ENCODE measurements at regions not wholly inside any gene's neighbourhood (a gene's known extent, or its start where the extent isn't known, plus 50 kb on each side); places are given as distances from the start of the nearest gene placed in this dataset.

DNA sequence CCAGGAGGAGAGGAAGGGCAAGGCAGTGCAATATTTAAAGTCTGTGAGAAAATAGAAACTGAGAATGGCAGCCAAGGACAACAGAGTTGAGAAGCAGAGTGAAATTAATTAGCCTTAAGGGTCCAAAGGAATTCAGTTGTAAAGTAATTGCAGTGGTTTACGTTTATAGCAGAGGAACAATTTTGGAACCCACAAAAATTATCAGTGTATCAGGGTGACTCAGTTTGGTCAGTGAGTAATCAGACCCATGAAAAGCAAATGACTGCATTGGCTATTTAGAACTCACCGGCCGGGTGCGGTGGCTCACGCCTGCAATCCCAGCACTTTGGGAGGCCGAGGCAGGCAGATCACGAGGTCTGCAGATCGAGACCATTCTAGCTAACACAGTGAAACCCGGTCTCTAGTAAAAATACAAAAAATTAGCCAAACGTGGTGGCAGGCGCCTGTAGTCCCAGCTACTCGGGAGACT, 245.8 kb upstream of the SLC39A10 start:
- no peak for DNase-seq

DNA sequence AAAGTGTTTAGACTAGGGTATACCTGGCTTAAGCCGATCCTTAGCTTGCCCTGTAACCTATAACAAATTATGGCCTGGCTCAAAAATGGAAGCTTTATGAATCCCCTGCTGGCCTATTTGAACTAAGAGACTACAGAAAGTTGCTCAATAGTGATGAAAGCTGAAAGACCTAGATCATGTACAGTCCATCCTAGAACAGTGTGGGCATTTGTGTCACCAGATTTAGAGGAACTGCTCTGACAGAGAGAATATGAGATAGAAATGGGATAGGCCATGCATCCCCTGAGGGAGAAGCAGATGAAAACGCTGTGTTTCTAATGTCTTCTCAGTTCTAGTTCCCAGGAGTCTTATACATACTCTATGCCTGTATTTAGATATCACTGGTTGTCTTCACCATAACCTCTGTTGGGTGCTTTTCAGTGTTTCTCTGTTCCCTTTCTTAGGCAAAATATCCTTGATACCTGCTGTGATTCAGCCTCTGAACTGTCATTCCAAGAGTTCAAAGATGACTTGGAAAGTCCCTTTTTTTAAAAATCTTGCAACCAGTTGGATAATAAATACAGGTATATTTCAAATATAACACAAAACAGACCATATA, 246.9 kb upstream of the SLC39A10 start:
- no peak for DNase-seq

DNA sequence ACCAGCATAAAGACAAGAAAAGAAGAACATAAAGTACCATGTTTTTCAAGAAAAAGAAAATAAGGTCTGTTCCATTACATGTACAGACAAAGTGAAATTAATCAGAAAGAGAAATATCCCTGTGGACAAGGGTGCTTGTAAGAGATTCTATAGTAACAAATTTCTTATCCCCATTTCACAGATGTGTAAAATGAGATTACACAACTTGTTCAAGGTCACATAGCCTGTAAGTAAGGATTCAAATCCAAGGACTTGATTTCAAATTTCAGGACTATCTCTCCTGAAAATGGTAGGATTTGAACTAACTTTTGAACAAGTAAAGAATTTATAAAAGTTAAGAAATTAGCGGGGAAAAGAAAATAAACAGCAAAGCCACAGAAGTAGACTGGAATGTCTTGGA, 248.2 kb upstream of the SLC39A10 start:
- DNase-seq: no peak

DNA sequence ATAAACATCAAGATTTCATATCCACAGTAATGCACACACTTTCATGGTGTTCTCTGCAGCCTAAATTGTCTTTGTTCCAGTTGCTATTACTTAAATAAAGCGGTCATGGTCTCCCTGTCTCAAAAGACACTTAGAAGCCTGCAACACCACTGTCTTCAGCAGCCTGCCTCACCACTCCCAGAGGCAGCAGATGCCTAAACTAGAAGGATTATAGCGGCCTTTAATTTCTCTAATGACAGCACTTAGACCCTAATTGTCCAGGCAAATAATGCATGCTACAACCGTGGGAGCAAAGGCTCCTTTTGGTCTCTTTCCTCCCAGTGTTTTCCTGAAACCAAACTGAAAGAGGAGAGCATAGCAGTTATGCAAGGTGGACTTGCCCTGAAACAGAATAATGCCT, 248.8 kb upstream of the SLC39A10 start:
- no peak for DNase-seq

DNA sequence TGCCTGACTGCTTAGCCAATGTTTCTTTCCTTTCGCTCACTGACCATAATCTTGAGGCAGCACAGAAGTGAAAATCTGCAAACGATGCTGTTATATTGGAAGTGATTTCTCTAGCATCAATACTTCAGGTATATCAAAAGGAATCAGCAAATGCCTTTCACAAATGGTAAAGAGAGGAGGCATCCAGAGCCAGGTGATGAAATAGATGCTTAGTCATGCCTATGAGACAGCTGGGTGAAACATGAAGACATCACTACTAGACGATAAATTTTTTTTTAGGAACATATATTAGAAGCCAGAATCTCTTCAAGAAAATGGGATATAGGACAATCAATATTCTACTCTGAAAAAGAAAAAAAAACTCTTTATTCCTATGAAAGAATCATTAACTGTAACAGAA, 249.2 kb upstream of the SLC39A10 start:
- DNase-seq: no peak

DNA sequence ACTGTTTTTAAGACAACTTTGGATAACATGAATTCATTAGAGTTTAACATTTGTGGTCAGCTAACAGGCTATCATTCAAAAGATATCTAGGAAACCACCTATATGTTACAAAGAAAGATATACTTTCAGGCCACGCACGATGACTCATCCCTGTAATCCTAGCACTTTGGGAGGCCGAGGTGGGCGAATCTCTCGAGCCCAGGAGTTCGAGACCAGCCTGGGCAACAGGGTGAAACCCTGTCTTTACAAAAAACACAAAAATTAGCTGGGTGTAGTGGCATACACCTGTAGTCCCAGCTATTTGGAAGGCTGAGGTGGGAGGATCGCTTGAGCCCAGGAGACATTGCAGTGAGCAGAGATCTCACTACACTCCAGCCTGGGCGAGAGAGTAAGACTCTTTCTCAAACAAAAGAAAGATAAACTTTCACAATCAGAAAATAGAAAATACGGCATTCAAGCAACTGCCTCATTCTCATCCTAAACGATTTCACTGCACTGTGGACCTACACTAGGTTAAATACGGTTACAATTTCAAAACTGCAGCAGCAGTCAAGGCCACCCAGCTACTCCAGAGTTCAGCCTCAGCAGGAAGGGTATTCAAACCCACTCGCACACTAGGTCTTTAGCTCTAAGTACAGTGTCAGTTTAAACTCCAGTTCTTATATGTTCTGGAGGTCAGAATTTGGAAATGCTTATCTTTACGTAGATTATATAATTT, 250.0 kb upstream of the SLC39A10 start:
- DNase-seq: no peak

DNA sequence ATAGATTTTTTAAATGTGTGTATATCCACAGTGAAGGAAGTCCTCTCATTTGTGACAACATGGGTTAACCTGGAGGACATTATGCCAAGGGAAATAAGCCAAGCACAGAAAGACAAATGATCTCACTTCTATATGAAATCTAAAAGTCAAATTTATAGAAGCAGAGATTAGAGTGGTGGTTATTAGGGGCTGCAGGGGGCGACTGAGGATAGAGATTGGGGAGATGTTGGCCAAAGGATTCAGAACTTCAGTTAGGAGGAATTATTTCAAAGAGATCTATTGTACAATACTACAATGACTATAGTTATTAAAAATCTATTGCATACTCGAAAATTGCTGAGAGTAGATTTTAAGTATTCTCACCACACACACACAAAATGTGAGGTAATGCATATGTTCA, 252.4 kb upstream of the SLC39A10 start:
- no peak for DNase-seq

DNA sequence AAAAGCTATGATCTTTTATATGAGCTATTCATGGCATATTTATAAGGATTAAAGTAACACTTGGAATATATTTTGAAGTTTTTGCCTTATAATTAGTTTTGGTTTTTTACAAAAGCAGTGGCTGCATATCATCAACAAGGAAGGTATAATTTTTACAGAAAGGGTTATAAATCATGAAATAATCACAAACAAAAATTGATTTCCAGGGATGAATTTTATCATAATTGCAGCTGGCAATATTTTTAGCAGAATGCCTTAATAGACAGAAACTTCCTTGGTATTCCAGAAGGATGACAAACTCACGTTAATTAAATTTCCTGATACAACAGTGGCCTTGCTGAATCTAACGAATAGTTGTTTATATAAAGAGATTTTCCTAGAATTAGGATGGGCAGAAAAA, 260.5 kb upstream of the SLC39A10 start:
- no peak for DNase-seq

DNA sequence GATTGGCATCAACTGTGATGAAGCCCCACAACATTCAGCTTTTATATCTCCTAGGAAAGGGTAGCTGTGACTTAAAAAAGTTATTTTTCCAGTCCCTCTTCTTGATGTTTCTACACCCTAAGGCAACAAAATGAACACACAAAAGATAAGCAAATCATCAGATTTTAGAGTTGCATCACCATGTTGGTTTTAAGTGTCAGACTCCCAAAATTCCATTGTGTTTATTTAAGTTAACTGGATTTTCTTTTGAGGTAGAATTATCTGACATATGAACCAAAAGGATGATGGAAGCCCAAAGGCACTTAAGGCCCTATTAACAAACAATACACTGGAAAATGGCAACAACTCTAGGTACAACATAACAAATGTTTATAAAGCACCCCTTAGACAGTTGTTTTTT, 261.7 kb upstream of the SLC39A10 start:
- DNase-seq: no peak

DNA sequence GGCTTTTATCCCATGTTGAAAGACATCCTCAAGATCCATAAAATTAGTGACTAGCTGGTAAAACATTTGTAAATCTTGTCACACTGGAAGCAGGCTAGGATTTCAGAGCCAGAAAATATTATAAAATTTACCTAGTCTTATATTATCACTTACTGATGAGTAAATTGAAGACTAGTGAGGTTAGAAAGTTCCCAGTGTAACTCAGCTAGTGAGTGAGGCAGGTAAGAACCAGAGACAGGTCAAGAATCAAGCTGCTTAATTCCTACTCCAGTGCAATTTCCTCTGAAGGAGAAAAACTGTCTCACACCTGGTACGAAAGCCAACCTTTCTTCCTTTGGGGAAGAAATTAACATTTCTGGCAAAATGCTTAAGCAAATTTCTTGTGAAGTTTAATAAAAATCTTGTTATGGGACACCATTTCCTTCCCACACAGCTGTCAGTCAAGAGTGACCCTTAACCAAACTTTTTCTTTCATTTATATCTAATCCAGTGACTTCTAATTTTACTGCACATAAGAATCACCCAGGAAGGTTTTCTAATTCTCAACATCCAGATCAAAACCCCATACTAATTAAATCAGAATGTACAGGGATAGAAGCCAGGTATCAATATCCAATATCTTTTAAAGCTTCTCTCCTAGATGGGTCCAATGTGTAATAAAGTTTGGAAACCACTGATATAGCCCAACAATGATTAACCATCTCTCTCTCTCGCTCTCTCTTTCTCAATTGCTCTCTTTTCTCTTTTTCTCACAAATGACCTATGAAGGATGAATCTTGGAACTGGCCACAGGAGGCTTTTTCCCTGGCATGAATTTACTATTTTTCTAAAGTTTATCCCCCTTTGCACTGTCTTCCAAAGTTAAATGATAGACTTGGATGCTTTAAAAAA, 264.3 kb upstream of the SLC39A10 start:
- no peak for DNase-seq

DNA sequence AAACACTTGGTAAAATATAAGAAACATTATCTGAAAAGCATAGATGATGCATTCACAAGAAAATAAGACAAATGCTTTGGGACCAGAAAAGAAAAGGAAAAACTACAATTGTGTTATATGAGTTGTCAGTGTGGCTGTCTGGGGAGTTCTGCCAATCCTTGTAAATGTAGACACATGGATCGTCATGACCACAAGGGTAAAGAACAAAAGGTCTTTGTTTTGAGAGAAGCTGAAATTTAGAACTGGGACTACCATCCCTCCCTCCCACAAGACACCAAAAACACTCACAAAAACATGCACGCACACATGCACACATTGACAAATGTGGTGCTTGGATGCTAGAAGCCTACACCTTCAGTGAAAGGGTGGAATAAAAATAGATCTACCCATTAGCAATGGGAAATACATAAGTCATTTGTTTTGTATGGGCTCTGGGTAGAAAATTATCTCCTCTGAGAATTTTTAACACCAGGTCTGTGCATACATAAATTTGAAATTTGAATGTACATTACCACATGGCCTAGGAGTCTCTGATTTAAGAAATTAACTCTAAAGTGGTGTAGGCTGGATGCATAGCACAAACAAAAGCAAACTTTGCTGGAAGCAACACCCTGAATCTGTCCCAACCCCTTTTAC, 266.2 kb upstream of the SLC39A10 start:
- DNase-seq: peak in 12 of 56 donors; percentile 2 to 28 (median 6)

DNA sequence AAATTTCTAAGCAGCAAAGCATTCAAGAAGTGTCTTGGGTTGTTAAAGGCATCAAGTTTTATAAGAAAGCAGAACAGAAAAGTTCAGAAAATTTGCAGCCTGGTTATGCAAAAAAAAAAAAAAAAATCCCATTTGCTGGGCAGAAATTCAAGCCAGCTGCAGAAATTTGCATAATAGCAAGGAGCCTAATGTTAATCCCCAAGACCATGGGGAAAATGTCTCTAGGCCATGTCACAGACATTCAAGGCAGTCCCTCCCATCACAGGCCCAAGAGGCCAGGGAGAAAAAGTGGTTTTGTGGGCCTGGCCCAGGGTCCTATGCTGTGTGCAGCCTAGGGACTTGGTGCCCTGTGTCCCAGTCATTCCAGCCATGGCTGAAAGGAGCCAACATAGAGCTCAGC, 269.0 kb upstream of the SLC39A10 start:
- DNase-seq: peak in 2 of 56 donors; percentile 2 to 4

DNA sequence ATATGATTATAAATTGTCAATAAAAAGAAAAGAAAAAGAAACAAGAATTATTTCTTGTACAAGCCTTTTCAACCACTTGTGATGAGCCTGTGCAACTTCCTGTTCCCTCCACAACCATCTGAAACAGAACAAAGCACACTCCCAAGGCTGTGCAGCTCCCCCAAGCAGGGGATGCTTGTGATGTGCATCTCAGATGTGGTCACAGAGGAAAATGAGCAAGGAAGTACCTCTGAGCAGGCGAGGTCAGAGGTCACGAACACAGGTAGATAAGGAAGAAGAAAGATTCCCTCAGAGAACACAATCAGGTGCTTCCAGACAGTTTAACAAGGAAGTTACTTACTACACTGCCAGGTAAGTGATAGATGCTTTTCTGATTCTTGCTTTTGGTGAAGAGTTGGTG, 274.8 kb upstream of the SLC39A10 start:
- DNase-seq: no peak

DNA sequence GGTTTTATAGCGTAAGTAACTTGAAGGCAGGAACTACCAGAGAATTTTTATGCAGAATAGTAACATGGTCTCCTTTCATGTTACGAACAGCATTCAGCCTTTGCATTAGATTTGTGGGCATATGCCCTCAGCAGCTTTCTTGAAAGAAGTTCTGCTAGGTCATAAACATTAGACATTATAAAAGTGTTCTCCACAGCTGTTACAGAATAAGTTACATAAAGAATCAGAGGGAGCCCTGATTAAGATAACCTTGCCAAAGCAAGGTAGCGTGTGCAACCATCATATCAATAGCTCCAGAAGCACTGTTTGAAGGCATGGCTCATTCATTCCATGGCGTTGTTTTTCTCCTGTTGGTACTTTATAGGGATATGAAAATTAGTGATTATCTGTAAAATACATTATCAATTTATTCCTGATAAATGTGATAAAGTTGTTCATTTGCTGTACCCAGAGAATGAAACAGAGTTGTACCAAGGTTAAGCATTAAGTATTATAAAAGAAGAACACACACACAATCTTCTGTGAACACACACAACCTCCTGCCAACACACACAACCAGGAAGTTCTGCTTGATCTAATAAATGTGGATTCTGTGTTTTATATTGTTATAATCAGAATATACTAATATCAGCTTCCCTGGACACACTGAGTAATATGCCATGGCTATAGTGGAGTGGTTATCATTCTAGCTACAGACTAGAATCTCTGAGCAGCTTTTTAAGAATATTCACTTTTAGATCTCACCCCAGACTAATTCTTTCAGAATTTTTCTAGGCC, 286.7 kb upstream of the SLC39A10 start:
- DNase-seq: no peak

DNA sequence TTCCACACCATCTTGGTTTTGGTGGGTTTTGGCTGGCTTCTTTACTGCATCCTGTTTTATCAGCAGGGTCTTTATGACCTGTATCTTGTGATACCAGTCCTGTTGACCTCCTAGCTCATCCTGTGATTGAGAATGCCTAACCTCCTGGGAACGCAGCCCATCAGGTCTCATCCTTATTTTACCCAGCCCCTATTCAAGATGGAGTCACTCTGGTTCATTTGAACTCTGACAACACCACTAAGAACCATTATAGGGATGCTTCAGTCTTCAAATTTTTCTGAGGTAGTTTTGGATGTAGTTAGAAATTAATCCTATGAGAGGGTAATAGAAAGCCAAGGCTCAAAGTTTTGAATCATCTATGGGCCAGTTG, 287.8 kb upstream of the SLC39A10 start:
- no peak for DNase-seq

DNA sequence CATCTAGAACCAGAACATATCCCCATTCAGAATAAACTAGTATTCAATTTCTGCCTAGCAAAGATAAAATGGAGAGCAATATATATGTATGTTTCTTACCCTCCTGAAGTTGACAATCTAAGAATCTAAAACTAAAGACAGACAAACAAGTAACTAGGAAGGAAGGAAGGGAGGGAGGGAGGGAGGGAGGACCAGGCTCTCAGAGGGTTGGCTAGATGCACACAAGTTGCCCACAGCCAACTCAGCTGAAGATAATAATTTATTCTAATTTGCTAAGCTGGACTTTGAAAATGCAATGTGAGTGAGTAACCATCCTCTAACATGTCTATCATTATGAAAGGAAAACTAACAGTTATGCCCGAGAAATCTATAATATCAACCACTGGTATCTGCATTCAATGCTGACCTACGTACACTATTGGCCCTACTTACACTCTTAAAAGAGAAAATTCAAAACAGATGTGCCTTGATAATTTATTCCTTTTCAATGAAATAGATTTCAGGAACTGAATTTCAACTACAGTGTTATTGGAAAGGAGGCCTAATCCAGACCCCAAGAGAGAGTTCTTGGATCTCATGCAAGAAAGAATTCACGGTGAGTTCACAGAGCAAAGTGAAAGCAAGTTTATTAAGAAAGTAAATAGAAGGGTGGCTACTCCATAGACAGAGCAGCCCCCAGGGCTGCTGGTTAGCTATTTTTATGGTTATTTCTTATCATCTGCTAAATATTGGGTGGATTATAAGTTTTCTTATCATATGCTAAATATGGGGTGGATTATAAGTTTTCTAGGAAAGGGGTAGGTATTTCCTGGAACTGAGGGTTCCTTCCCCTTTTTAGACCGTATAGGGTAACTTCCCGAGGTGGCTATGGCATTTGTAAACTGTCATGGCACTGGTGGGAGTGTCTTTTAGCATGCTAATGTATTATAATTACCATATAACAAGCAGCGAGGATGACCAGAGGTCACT, 288.5 kb upstream of the SLC39A10 start:
- DNase-seq: no peak

DNA sequence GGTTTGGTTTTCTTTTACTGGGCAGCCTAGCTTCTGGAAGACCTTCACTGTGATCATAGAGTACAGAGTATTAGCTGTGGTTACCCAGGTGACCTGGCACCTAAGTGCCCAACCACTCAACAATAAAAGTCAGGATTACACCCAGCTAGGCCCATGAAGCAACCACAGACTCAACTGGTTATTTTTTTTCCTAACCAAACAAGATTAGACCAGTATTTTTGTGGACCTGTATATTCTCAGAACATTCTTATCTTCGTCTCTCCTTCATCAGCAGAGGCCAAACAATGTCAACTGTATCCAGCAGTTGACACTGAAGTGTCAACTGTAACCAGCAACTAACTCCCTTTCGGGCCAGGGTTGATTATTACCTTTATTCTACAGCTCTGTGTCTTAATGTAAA, 289.2 kb upstream of the SLC39A10 start:
- no peak for DNase-seq

DNA sequence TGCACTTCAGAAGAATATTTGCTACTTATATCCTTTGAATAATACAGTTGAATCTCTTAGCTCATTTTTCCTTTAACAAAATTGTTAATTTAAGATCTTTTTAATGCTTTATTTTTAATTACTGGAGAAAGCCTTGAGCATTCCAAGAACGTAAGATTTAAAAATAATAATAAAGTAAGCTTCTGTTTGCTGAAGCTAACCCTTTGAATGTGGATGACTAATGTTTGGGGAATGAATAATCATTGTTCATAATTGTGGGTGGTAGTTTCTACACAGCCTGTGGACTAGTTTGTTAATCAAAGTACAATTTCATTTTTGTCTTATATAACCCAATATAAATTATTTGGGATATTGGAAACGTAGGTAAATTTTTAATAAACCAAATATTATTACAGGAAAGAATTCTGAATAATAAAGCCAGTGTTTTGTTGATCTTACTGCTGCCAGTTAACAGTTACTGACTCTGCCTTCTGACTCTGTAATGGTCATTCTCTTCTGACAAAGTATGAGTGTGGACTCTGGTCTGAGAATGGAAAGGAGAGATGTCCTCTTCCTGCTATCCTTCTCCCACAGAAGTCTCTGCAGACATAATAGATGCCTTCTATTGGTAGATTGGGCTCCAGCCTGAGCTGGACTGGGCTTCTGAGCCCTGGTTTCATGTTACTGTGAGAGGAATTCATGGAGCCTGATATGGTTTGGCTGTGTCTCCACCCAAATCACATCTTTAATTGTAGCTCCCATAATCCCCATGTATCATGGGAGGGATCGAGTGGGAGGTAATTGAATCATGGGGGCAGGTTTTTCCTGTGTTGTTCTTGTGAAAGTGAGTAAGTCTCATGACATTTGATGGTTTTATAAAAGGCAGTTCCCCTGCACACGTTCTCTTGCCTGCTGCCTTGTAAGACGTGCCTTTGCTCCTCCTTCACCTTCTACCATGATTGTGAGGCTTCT, 292.7 kb upstream of the SLC39A10 start:
- no peak for DNase-seq

DNA sequence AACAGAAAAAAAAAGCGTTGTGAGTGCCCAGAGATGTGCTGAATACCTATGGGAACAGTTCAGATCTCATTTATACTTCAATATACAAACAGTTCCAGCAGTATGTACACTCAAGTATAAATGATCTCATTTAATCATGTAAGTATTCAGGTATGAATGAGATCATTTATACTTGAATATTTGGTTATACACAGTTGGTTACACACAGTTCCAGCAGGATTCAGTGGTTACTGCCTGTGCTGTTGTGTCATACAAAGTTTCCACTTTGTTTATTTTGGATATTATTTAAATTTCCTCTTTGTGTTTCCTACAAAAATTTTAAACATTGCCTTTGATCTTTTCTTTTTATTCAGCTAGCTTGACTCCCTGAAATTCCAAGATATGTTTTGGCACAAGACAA, 293.5 kb upstream of the SLC39A10 start:
- DNase-seq: no peak

Measured in nucleus accumbens (tissue), 56 donors.